ENCODE measurements at regions not wholly inside any gene's neighbourhood (a gene's known extent, or its start where the extent isn't known, plus 50 kb on each side); places are given as distances from the start of the nearest gene placed in this dataset.

DNA sequence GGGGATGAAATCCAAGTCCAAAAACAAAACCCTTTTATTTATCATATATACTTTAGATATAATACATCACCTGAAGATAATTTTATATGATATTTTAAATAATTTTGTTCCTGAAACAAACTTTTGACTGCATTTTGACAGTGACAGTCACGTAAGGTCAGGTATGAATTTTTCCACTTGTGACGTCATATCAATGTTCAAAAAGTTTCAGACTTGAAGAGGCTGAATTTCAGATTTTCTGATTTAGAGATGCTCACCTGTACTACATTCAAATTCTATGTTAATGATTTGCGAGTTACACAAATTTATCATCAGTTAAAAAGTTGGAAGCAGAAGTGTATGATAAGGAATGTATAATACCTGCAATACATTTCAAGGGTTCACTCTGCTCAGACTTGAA, 136.1 kb upstream of the EPHA6 start:
- Histone ChIP-seq H3K4me3 (ENCODE audit: low read depth, low read length) (no peak overlapping the region), H3K27me3 (replicated peaks) (no peaks in the 10 kb centered on the region), H3K27ac (no peak overlapping the region), H3K36me3 (replicated peaks) (no peaks in the 10 kb centered on the region)
- TF ChIP-seq CTCF (IDR thresholded peaks at IDR 0.05; ENCODE audit: low read depth, low read length, missing control alignments) = no peak
- in situ Hi-C loops (cut with HindIII; ENCODE audit: low pct_ligation_motif_present, low sequenced_read_pairs) = no loop called here
- no peak for DNase-seq

DNA sequence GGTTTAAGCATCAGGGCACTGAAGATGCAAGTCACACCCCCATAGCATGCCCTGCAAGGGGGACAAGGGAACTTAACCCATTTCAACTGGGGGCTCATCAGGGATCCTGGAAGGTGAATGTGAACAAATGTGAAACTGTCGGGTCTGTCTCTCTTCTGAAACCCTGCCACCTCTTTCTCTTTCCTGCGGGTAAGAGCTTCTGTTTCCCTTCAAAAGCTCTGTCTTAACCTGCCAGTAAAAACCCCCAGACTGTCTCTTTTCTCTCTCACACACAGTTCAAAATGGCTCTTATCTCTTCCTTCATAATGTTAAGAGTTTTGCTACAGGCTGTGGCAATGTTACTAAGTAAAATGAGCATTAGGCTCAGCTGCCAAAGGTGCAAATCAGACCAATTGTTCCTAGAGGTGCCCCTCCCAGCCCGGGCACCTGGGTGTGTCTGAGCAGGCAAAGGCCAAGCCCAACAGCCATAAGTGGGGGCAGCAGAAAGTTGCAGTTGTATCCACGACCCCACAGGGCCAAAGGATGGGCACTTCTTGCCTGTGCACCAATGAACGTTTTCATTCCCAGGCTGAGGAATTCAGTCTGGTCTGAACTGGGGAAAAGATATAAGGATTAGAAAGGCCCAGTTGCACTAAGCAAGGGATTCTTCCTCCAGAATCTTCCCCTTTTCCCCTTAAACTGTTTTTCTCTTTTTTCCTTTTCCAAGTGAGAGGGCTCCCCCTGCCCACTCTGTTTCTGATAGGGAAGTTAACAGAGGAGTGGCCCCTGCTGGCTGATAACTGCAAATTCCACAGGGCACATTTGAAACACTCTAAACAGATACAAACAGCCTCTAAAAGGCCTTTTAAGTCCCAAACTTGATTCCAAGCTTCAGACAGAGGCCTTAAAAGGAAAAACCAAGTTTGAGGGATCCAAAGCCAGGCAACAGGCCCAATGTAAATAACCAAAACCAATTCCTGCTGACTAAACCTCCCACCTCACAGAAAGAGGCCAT, 113.8 kb upstream of the EPHA6 start:
- no peaks in the 10 kb centered on the region for H3K36me3 ChIP-seq (replicated peaks)
- no peak overlapping the region for H3K27ac ChIP-seq
- H3K4me3 ChIP-seq (ENCODE audit: low read depth, low read length) = no peak overlapping the region
- in situ Hi-C loops (cut with HindIII; ENCODE audit: low pct_ligation_motif_present, low sequenced_read_pairs) = no loop called here
- peak; percentile 56 for TF ChIP-seq CTCF (IDR thresholded peaks at IDR 0.05; ENCODE audit: low read depth, low read length, missing control alignments)
- DNase-seq = no peak
- H3K27me3 ChIP-seq (replicated peaks) = no peaks in the 10 kb centered on the region

DNA sequence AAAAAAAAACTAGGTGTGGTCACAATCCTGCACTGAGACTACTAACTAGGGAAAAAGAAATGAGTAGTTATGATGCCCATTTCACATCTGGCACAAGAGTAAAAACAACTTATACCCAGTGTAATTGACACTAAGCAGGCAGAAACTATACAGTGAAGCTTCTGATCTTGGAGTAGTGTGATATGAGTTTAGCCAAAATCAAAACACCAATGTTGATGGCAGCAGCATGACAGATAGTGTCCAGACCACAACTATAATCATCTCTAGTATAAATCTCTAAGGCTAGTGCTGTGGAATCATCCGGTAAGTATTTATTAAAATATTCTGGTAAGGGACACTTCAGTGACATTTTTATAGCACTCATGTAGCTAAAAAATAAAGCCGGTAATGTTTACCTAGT, 108.5 kb upstream of the EPHA6 start:
- DNase-seq = no peak
- Histone ChIP-seq H3K4me3 (ENCODE audit: low read depth, low read length) (no peak overlapping the region), H3K27ac (no peak overlapping the region), H3K27me3 (replicated peaks) (no peaks in the 10 kb centered on the region), H3K36me3 (replicated peaks) (no peaks in the 10 kb centered on the region)
- TF ChIP-seq CTCF (IDR thresholded peaks at IDR 0.05; ENCODE audit: low read depth, low read length, missing control alignments) = no peak
- in situ Hi-C loops (cut with HindIII; ENCODE audit: low pct_ligation_motif_present, low sequenced_read_pairs) = no loop called here

- no peak for DNase-seq
- H3K27me3 ChIP-seq (replicated peaks) = no peaks in the 10 kb centered on the region
- TF ChIP-seq CTCF (IDR thresholded peaks at IDR 0.05; ENCODE audit: low read depth, low read length, missing control alignments) = no peak
- no peak overlapping the region for H3K4me3 ChIP-seq (ENCODE audit: low read depth, low read length)
- no peaks in the 10 kb centered on the region for H3K36me3 ChIP-seq (replicated peaks)
- no peak overlapping the region for H3K27ac ChIP-seq
- in situ Hi-C loops (cut with HindIII; ENCODE audit: low pct_ligation_motif_present, low sequenced_read_pairs) = no loop called here
These were observed 107.9 kb upstream of the EPHA6 start for GRCh38 chr3:96706509-96706908.

GRCh38 chr3:96711816-96712215, 102.6 kb upstream of the EPHA6 start:
- TF ChIP-seq CTCF (IDR thresholded peaks at IDR 0.05; ENCODE audit: low read depth, low read length, missing control alignments) = no peak
- H3K4me3 ChIP-seq (ENCODE audit: low read depth, low read length) = no peak overlapping the region
- no peaks in the 10 kb centered on the region for H3K27me3 ChIP-seq (replicated peaks)
- DNase-seq = no peak
- H3K27ac ChIP-seq = no peak overlapping the region
- H3K36me3 ChIP-seq (replicated peaks) = no peaks in the 10 kb centered on the region
- in situ Hi-C loops (cut with HindIII; ENCODE audit: low pct_ligation_motif_present, low sequenced_read_pairs) = no loop called here
